Fibroblast of lung (primary cell): ENCODE measurements at regions not wholly inside any gene's neighbourhood (a gene's known extent, or its start where the extent isn't known, plus 50 kb on each side); places are given as distances from the start of the nearest gene placed in this dataset.

Experiments
- DNase-seq, 2 donors: peaks; one replicate each; pipeline versions ENCODE4 v3.0.0 to v3.0.0-alpha.2; 2010; ENCODE audit warnings: low read depth in 2 of 2
- H2AFZ ChIP-seq: 2 replicates; pipeline ENCODE4 v1.5.1; 2012; ENCODE audit warnings: low read length, control low read depth, inconsistent platforms
- H3K27ac ChIP-seq: 2 replicates; pipeline ENCODE4 v1.5.1; 2011; ENCODE audit warnings: low read length, control low read depth; ENCODE audit not compliant: insufficient read depth
- H3K27me3 ChIP-seq: 2 replicates; pipeline ENCODE4 v1.5.1; 2011; ENCODE audit warnings: mild to moderate bottlenecking, low read length; ENCODE audit not compliant: control insufficient read depth, insufficient read depth
- H3K36me3 ChIP-seq: 2 replicates; pipeline ENCODE4 v1.5.1; 2011; ENCODE audit warnings: low read length; ENCODE audit not compliant: control insufficient read depth, insufficient read depth
- H3K4me1 ChIP-seq: 2 replicates; pipeline ENCODE4 v1.5.1; 2011; ENCODE audit warnings: low read length; ENCODE audit not compliant: control insufficient read depth, insufficient read depth; ENCODE audit errors: extremely low read depth
- H3K4me2 ChIP-seq: 2 replicates; pipeline ENCODE4 v1.5.1; 2011; ENCODE audit warnings: low read length, control low read depth; ENCODE audit not compliant: insufficient read depth; ENCODE audit errors: extremely low read depth
- H3K4me3 ChIP-seq, 4 experiments: fragments of 200-600 bp in 1 of 4; sonication (generic) in 1 of 4; replicated peaks in 1 of 4; 2 replicates each; pipeline ENCODE4 v1.5.1; 2011 to 2016; ENCODE audit warnings: low read length in 4 of 4, low read depth in 3 of 4, mild to moderate bottlenecking in 3 of 4, control low read depth in 2 of 4, inconsistent platforms in 1 of 4, mixed read lengths in 1 of 4; ENCODE audit not compliant: insufficient read depth in 1 of 4; ENCODE audit errors: control extremely low read depth in 1 of 4
- H3K79me2 ChIP-seq: 2 replicates; pipeline ENCODE4 v1.5.1; 2012; ENCODE audit warnings: mild to moderate bottlenecking, low read length, inconsistent platforms; ENCODE audit not compliant: control insufficient read depth, insufficient read depth
- H3K9ac ChIP-seq: 2 replicates; pipeline ENCODE4 v1.5.1; 2011; ENCODE audit warnings: mild to moderate bottlenecking, low read length, control low read depth; ENCODE audit not compliant: insufficient read depth
- H3K9me3 ChIP-seq: 2 replicates; pipeline ENCODE4 v1.5.1; 2012; ENCODE audit warnings: low read depth, low read length; ENCODE audit not compliant: control insufficient read depth, insufficient read depth
- H4K20me1 ChIP-seq: 2 replicates; pipeline ENCODE4 v1.5.1; 2011; ENCODE audit warnings: low read length; ENCODE audit not compliant: control insufficient read depth, insufficient read depth; ENCODE audit errors: extremely low read depth
- EZH2 ChIP-seq: IDR thresholded peaks from 2 replicates; pipeline ENCODE4 v1.5.1; 2012; ENCODE audit warnings: low read length, control low read depth, mild to moderate bottlenecking; ENCODE audit errors: missing control alignments
- TF ChIP-seq, protein P1 (sequence below), 2 donors: IDR thresholded peaks in 1 of 2; conservative IDR thresholded peaks in 1 of 2; 1 replicate in 1 of 2; 2 replicates in 1 of 2; pipeline ENCODE4 v1.5.1; 2011 to 2012; ENCODE audit warnings: low read length in 2 of 2, control low read depth in 1 of 2, inconsistent platforms in 1 of 2, low read depth in 1 of 2, mild to moderate bottlenecking in 1 of 2

- no peak for DNase-seq
- Histone ChIP-seq H3K36me3 (no peaks in the 10 kb centered on the region), H3K4me2 (no peak overlapping the region), H3K9me3 (no peaks in the 10 kb centered on the region), H3K4me3 (no peak overlapping the region), H2AFZ (no peak overlapping the region), H3K27me3 (no peaks in the 10 kb centered on the region), H3K9ac (no peak overlapping the region), H4K20me1 (no peaks in the 10 kb centered on the region), H3K4me1 (no peaks in the 10 kb centered on the region), H3K79me2 (no peaks in the 10 kb centered on the region), H3K27ac (no peak overlapping the region)
- TF ChIP-seq EZH2 = no peak
- TF ChIP-seq, protein P1, sequence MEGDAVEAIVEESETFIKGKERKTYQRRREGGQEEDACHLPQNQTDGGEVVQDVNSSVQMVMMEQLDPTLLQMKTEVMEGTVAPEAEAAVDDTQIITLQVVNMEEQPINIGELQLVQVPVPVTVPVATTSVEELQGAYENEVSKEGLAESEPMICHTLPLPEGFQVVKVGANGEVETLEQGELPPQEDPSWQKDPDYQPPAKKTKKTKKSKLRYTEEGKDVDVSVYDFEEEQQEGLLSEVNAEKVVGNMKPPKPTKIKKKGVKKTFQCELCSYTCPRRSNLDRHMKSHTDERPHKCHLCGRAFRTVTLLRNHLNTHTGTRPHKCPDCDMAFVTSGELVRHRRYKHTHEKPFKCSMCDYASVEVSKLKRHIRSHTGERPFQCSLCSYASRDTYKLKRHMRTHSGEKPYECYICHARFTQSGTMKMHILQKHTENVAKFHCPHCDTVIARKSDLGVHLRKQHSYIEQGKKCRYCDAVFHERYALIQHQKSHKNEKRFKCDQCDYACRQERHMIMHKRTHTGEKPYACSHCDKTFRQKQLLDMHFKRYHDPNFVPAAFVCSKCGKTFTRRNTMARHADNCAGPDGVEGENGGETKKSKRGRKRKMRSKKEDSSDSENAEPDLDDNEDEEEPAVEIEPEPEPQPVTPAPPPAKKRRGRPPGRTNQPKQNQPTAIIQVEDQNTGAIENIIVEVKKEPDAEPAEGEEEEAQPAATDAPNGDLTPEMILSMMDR (conservative IDR thresholded peaks at IDR 0.05 in 1 of 2, IDR thresholded peaks at IDR 0.05 in 1 of 2; ENCODE audit: low read depth in 1 of 2, low read length in 2 of 2) = no peak
Observed at GRCh38 chr6:139508576-139508975, 134.1 kb upstream of the CITED2 start.

DNA sequence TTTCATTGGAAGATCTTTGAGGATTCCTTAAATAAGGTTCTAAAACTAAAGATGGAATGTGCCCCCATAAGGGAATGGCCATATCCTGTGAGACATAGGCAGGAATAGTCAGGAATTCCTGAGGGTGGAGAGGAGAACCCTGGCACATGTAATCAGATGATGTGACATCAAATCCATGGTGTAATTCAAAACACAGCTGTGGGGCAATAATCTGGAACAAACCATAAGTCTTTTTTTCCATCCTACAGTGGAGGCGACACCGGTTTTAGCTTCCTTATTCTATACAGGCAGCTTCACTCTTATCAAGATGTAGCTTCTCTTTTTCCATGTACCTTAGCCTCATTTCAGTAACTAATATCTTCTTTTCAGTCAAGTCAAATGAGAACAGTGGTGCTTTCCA, 133.6 kb upstream of the CITED2 start:
- H3K9me3 ChIP-seq = no peaks in the 10 kb centered on the region
- H4K20me1 ChIP-seq = no peaks in the 10 kb centered on the region
- H3K27me3 ChIP-seq = no peaks in the 10 kb centered on the region
- H3K4me3 ChIP-seq = no peak overlapping the region
- no peak overlapping the region for H3K4me2 ChIP-seq
- H3K4me1 ChIP-seq = no peaks in the 10 kb centered on the region
- H3K79me2 ChIP-seq = no peaks in the 10 kb centered on the region
- peak in 1 of 2 donors; percentile 46 for DNase-seq
- H3K27ac ChIP-seq = no peak overlapping the region
- no peak overlapping the region for H3K9ac ChIP-seq
- TF ChIP-seq, protein P1 (conservative IDR thresholded peaks at IDR 0.05 in 1 of 2, IDR thresholded peaks at IDR 0.05 in 1 of 2; ENCODE audit: low read depth in 1 of 2, low read length in 2 of 2) = no peak
- no peak for TF ChIP-seq EZH2
- H3K36me3 ChIP-seq = no peaks in the 10 kb centered on the region
- no peak overlapping the region for H2AFZ ChIP-seq

- no peaks in the 10 kb centered on the region for H4K20me1 ChIP-seq
- no peak for TF ChIP-seq EZH2
- TF ChIP-seq, protein P1 (conservative IDR thresholded peaks at IDR 0.05 in 1 of 2, IDR thresholded peaks at IDR 0.05 in 1 of 2; ENCODE audit: low read depth in 1 of 2, low read length in 2 of 2) = no peak
- no peaks in the 10 kb centered on the region for H3K4me1 ChIP-seq
- no peak overlapping the region for H3K4me3 ChIP-seq
- no peak overlapping the region for H3K27ac ChIP-seq
- no peaks in the 10 kb centered on the region for H3K79me2 ChIP-seq
- H3K9ac ChIP-seq = no peak overlapping the region
- no peaks in the 10 kb centered on the region for H3K27me3 ChIP-seq
- no peak for DNase-seq
- H3K4me2 ChIP-seq = no peak overlapping the region
- no peaks in the 10 kb centered on the region for H3K36me3 ChIP-seq
- no peak overlapping the region for H2AFZ ChIP-seq
- H3K9me3 ChIP-seq = no peaks in the 10 kb centered on the region
Observed at GRCh38 chr6:139500977-139501376, 126.5 kb upstream of the CITED2 start.
